Neural cell (in vitro differentiated cells): ENCODE measurements at regions not wholly inside any gene's neighbourhood (a gene's known extent, or its start where the extent isn't known, plus 50 kb on each side); places are given as distances from the start of the nearest gene placed in this dataset.

Experiments
- H2AFZ ChIP-seq: fragments of 200-600, 300-800 bp; sonication (generic), shearing (Covaris generic); 2 replicates; pipeline ENCODE4 v1.6.0; 2014; ENCODE audit warnings: low read depth, mild to moderate bottlenecking, antibody characterized with exemption, low read length, moderate library complexity
- H3F3A ChIP-seq: fragments of 200-600 bp; shearing (Covaris generic); 2 replicates; pipeline ENCODE4 v1.6.1; 2016; ENCODE audit warnings: mild to moderate bottlenecking, moderate library complexity, mixed read lengths, antibody characterized with exemption, low read length; ENCODE audit not compliant: insufficient read depth, poor library complexity, severe bottlenecking
- H3K27ac ChIP-seq: fragments of 200-600, 300-800 bp; sonication (generic), shearing (Covaris generic); 2 replicates; pipeline ENCODE4 v1.5.1; 2014; ENCODE audit warnings: mild to moderate bottlenecking, low read length, moderate library complexity
- H3K27me3 ChIP-seq: fragments of 300-800, 200-600 bp; sonication (generic), shearing (Covaris generic); 2 replicates; pipeline ENCODE4 v1.6.0; 2014; ENCODE audit warnings: mild to moderate bottlenecking, low read depth, low read length, moderate library complexity; ENCODE audit not compliant: insufficient read depth
- H3K36me3 ChIP-seq: fragments of 300-800, 200-600 bp; sonication (generic), shearing (Covaris generic); 2 replicates; pipeline ENCODE4 v1.5.1; 2014; ENCODE audit warnings: mild to moderate bottlenecking, antibody characterized with exemption, low read length, moderate library complexity; ENCODE audit not compliant: insufficient read depth
- H3K4me2 ChIP-seq: fragments of 300-800, 200-600 bp; sonication (generic), shearing (Covaris generic); 2 replicates; pipeline ENCODE4 v1.6.0; 2014; ENCODE audit warnings: mild to moderate bottlenecking, low read length
- H3K4me3 ChIP-seq: fragments of 300-800, 200-600 bp; sonication (generic), shearing (Covaris generic); 2 replicates; pipeline ENCODE4 v1.5.1; 2014; ENCODE audit warnings: mild to moderate bottlenecking, low read length, moderate library complexity
- H3K79me2 ChIP-seq: fragments of 200-600 bp; shearing (Covaris generic); replicated peaks from 2 replicates; pipeline ENCODE4 v1.6.0; 2014; ENCODE audit warnings: mild to moderate bottlenecking, low read length, moderate library complexity; ENCODE audit not compliant: insufficient read depth
- H3K9ac ChIP-seq: fragments of 300-800, 200-600 bp; sonication (generic), shearing (Covaris generic); 2 replicates; pipeline ENCODE4 v1.6.1; 2016; ENCODE audit warnings: mild to moderate bottlenecking, low read length, mixed read lengths
- H3K9me2 ChIP-seq: fragments of 200-600 bp; shearing (Covaris generic); 2 replicates; pipeline ENCODE4 v1.6.1; 2016; ENCODE audit warnings: mild to moderate bottlenecking, low read length, mixed read lengths; ENCODE audit not compliant: insufficient read depth
- H3K9me3 ChIP-seq: fragments of 200-600, 300-800 bp; sonication (generic), shearing (Covaris generic); 2 replicates; pipeline ENCODE4 v1.6.1; 2016; ENCODE audit warnings: mild to moderate bottlenecking, mixed run types, low read length, moderate library complexity, mixed read lengths
- H4K20me1 ChIP-seq: fragments of 200-600 bp; shearing (Covaris generic); 2 replicates; pipeline ENCODE4 v1.6.1; 2016; ENCODE audit warnings: mild to moderate bottlenecking, mixed run types; ENCODE audit not compliant: insufficient read depth
- EP300 ChIP-seq: fragments of 450-650 bp; conservative IDR thresholded peaks from 2 replicates; pipeline ENCODE4 v1.6.1; 2014; ENCODE audit warnings: antibody characterized with exemption, mild to moderate bottlenecking, moderate library complexity; ENCODE audit not compliant: poor library complexity, severe bottlenecking
- EZH2 ChIP-seq: fragments of 200-600, 300-800 bp; shearing (Covaris generic), sonication (generic); IDR thresholded peaks from 2 replicates; pipeline ENCODE4 v1.6.1; 2014; ENCODE audit warnings: antibody characterized with exemption, low read length, borderline replicate concordance, mild to moderate bottlenecking; ENCODE audit not compliant: insufficient read depth, poor library complexity, severe bottlenecking
- MXI1 ChIP-seq: fragments of 450-650 bp; conservative IDR thresholded peaks from 2 replicates; pipeline ENCODE4 v1.6.1; 2014; ENCODE audit warnings: antibody characterized with exemption, mild to moderate bottlenecking; ENCODE audit not compliant: poor library complexity, severe bottlenecking
- POLR2AphosphoS5 ChIP-seq: IDR thresholded peaks from 2 replicates; pipeline ENCODE4 v1.6.1; 2012
- RAD21 ChIP-seq: fragments of 450-650 bp; conservative IDR thresholded peaks from 2 replicates; pipeline ENCODE4 v1.6.1; 2014; ENCODE audit warnings: antibody characterized with exemption, mild to moderate bottlenecking, moderate library complexity
- SMC3 ChIP-seq: fragments of 450-650 bp; conservative IDR thresholded peaks from 2 replicates; pipeline ENCODE4 v1.6.1; 2014; ENCODE audit warnings: antibody characterized with exemption, mild to moderate bottlenecking, moderate library complexity; ENCODE audit not compliant: poor library complexity
- TAF1 ChIP-seq: IDR thresholded peaks from 2 replicates; pipeline ENCODE4 v1.6.1; 2012; ENCODE audit warnings: low read depth
- TF ChIP-seq, protein P1 (sequence below): fragments of 450-650 bp; IDR thresholded peaks from 2 replicates; pipeline ENCODE4 v1.5.1; 2014; ENCODE audit warnings: antibody characterized with exemption, mild to moderate bottlenecking, moderate library complexity; ENCODE audit not compliant: poor library complexity, severe bottlenecking
- TF ChIP-seq, protein P2 (sequence below): IDR thresholded peaks from 2 replicates; pipeline ENCODE4 v1.6.1; 2012; ENCODE audit warnings: borderline replicate concordance

DNA sequence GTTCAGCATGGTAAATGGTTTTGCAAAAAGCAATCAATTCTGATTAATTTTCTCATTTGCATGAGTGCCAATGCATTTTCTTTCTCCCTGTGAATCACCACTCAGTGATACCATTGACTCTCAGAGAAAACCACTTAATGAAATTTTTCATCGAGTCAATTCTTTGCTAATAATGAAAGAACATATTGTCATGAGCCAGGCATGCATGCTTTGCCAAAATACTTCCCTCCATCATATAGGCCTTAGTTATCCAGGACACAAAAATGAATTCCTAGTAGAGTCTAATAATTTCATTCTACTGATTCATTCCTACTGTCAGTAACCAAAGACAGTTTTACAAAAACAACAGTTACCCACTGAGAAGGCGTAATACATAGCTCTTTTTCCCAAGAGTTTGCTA, 680.0 kb downstream of the TRIML1 start:
- no peaks in the 10 kb centered on the region for H3K9me3 ChIP-seq
- no peaks in the 10 kb centered on the region for H3K36me3 ChIP-seq
- H3K4me2 ChIP-seq, result no peak overlapping the region
- H3K9me2 ChIP-seq, result no peaks in the 10 kb centered on the region
- H3K9ac ChIP-seq, result no peak overlapping the region
- H3K4me3 ChIP-seq, result no peak overlapping the region
- no peaks in the 10 kb centered on the region for H3K27me3 ChIP-seq
- TF ChIP-seq TAF1 (no peak), EZH2 (no peak), EP300 (no peak), MXI1 (no peak), SMC3 (no peak), POLR2AphosphoS5 (no peak), RAD21 (no peak)
- TF ChIP-seq, protein P1, sequence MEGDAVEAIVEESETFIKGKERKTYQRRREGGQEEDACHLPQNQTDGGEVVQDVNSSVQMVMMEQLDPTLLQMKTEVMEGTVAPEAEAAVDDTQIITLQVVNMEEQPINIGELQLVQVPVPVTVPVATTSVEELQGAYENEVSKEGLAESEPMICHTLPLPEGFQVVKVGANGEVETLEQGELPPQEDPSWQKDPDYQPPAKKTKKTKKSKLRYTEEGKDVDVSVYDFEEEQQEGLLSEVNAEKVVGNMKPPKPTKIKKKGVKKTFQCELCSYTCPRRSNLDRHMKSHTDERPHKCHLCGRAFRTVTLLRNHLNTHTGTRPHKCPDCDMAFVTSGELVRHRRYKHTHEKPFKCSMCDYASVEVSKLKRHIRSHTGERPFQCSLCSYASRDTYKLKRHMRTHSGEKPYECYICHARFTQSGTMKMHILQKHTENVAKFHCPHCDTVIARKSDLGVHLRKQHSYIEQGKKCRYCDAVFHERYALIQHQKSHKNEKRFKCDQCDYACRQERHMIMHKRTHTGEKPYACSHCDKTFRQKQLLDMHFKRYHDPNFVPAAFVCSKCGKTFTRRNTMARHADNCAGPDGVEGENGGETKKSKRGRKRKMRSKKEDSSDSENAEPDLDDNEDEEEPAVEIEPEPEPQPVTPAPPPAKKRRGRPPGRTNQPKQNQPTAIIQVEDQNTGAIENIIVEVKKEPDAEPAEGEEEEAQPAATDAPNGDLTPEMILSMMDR, result no peak
- TF ChIP-seq, protein P2, sequence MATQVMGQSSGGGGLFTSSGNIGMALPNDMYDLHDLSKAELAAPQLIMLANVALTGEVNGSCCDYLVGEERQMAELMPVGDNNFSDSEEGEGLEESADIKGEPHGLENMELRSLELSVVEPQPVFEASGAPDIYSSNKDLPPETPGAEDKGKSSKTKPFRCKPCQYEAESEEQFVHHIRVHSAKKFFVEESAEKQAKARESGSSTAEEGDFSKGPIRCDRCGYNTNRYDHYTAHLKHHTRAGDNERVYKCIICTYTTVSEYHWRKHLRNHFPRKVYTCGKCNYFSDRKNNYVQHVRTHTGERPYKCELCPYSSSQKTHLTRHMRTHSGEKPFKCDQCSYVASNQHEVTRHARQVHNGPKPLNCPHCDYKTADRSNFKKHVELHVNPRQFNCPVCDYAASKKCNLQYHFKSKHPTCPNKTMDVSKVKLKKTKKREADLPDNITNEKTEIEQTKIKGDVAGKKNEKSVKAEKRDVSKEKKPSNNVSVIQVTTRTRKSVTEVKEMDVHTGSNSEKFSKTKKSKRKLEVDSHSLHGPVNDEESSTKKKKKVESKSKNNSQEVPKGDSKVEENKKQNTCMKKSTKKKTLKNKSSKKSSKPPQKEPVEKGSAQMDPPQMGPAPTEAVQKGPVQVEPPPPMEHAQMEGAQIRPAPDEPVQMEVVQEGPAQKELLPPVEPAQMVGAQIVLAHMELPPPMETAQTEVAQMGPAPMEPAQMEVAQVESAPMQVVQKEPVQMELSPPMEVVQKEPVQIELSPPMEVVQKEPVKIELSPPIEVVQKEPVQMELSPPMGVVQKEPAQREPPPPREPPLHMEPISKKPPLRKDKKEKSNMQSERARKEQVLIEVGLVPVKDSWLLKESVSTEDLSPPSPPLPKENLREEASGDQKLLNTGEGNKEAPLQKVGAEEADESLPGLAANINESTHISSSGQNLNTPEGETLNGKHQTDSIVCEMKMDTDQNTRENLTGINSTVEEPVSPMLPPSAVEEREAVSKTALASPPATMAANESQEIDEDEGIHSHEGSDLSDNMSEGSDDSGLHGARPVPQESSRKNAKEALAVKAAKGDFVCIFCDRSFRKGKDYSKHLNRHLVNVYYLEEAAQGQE, result no peak
- H4K20me1 ChIP-seq, result no peaks in the 10 kb centered on the region
- no peak overlapping the region for H2AFZ ChIP-seq
- no peak overlapping the region for H3K27ac ChIP-seq
- no peaks in the 10 kb centered on the region for H3K79me2 ChIP-seq
- no peaks in the 10 kb centered on the region for H3F3A ChIP-seq

DNA sequence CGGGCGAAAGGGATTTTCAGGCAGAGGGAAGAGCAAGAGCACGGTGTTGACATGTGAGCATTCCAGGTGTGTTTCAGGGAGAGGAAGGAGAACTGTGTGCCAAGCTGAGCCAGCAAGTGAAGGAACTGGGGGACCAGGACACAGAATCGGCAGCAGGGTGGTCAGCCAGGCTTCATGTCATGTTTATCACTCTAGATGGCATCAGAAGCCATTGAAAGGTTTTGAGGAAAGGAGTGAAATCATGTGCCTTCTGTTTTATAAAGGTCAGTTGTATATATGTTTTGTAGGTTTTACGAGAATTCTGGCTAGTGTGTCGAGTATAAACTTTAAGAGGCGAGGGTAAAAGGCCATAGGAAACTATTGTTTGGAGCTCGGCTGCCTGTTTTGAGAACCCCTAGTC, 682.3 kb downstream of the TRIML1 start:
- Histone ChIP-seq H3K79me2 (no peaks in the 10 kb centered on the region), H3K9ac (no peak overlapping the region), H4K20me1 (no peaks in the 10 kb centered on the region), H3K9me2 (no peaks in the 10 kb centered on the region), H3K36me3 (no peaks in the 10 kb centered on the region), H3K4me3 (no peak overlapping the region), H3K27ac (no peak overlapping the region), H3K9me3 (no peaks in the 10 kb centered on the region), H3K4me2 (no peak overlapping the region), H3F3A (no peaks in the 10 kb centered on the region), H2AFZ (no peak overlapping the region), H3K27me3 (no peaks in the 10 kb centered on the region)
- TF ChIP-seq, protein P2, result no peak
- TF ChIP-seq EZH2 (no peak), EP300 (no peak), POLR2AphosphoS5 (no peak), SMC3 (no peak), TAF1 (no peak), RAD21 (no peak), MXI1 (no peak)
- TF ChIP-seq, protein P1, result no peak
